PFSK-1 (cell line): ENCODE measurements at regions not wholly inside any gene's neighbourhood (a gene's known extent, or its start where the extent isn't known, plus 50 kb on each side); places are given as distances from the start of the nearest gene placed in this dataset.

Experiments
- FOXP2 ChIP-seq: optimal IDR thresholded peaks from 2 replicates; pipeline ENCODE3; 2011; ENCODE audit warnings: borderline replicate concordance, control low read depth, inconsistent platforms; ENCODE audit not compliant: insufficient read depth; ENCODE audit errors: extremely low read length, extremely low read depth
- POLR2AphosphoS5 ChIP-seq: IDR thresholded peaks from 2 replicates; pipeline ENCODE4 v1.6.1; 2012; ENCODE audit warnings: low read depth, mild to moderate bottlenecking, control low read depth, low read length, moderate library complexity
- REST ChIP-seq, 2 experiments: IDR thresholded peaks; 2 replicates each; pipeline versions ENCODE4 v1.6.1 to v1.8.0; 2011 to 2012; ENCODE audit warnings: low read depth in 2 of 2, low read length in 2 of 2, control low read depth in 1 of 2, inconsistent platforms in 1 of 2, mild to moderate bottlenecking in 1 of 2, moderate library complexity in 1 of 2; ENCODE audit not compliant: insufficient read depth in 1 of 2
- SIN3A ChIP-seq: IDR thresholded peaks from 2 replicates; pipeline ENCODE4 v1.6.1; 2012; ENCODE audit warnings: mild to moderate bottlenecking, low read length, moderate library complexity, borderline replicate concordance; ENCODE audit not compliant: insufficient read depth
- TAF1 ChIP-seq: IDR thresholded peaks from 2 replicates; pipeline ENCODE4 v1.6.1; 2012; ENCODE audit warnings: low read length, control low read depth, borderline replicate concordance; ENCODE audit not compliant: insufficient read depth

GRCh38 chr12:90128526-90128925, 419.9 kb upstream of the ATP2B1 start:
- TF ChIP-seq SIN3A, result no peak
- TF ChIP-seq TAF1, result no peak

GRCh38 chr12:90126125-90126524, 417.5 kb upstream of the ATP2B1 start:
- no peak for TF ChIP-seq POLR2AphosphoS5
- TF ChIP-seq FOXP2, result no peak
- TF ChIP-seq TAF1, result no peak
- TF ChIP-seq SIN3A, result no peak
- no peak for TF ChIP-seq REST (IDR thresholded peaks at IDR 0.05; ENCODE audit: insufficient read depth in 1 of 2, low read depth in 2 of 2, low read length in 2 of 2)

- TF ChIP-seq POLR2AphosphoS5 (no peak), TAF1 (no peak), FOXP2 (no peak), REST (IDR thresholded peaks at IDR 0.05; ENCODE audit: insufficient read depth in 1 of 2, low read depth in 2 of 2, low read length in 2 of 2) (no peak), SIN3A (no peak)
Measured at GRCh38 chr12:90124914-90125313, 416.3 kb upstream of the ATP2B1 start.

GRCh38 chr12:90124289-90124688, 415.7 kb upstream of the ATP2B1 start:
- TF ChIP-seq REST (IDR thresholded peaks at IDR 0.05; ENCODE audit: insufficient read depth in 1 of 2, low read depth in 2 of 2, low read length in 2 of 2) (no peak), SIN3A (no peak), FOXP2 (no peak)

- no peak for TF ChIP-seq SIN3A
- TF ChIP-seq TAF1, result no peak
Measured at GRCh38 chr12:90122681-90123080, 414.0 kb upstream of the ATP2B1 start.

- TF ChIP-seq FOXP2, result no peak
- no peak for TF ChIP-seq TAF1
- no peak for TF ChIP-seq POLR2AphosphoS5
- TF ChIP-seq SIN3A, result no peak
- no peak for TF ChIP-seq REST (IDR thresholded peaks at IDR 0.05; ENCODE audit: insufficient read depth in 1 of 2, low read depth in 2 of 2, low read length in 2 of 2)
Measured at GRCh38 chr12:90120627-90121026, 412.0 kb upstream of the ATP2B1 start.
